GM21381 (cell line): ENCODE measurements at regions not wholly inside any gene's neighbourhood (a gene's known extent, or its start where the extent isn't known, plus 50 kb on each side); places are given as distances from the start of the nearest gene placed in this dataset.

Experiments used
- ATAC-seq: cut with Tn5 transposase; IDR thresholded peaks from one replicate; pipeline ENCODE4 v1.9.1; 2021; ENCODE audit warnings: mild to moderate bottlenecking, moderate library complexity; ENCODE audit not compliant: unreplicated experiment

DNA sequence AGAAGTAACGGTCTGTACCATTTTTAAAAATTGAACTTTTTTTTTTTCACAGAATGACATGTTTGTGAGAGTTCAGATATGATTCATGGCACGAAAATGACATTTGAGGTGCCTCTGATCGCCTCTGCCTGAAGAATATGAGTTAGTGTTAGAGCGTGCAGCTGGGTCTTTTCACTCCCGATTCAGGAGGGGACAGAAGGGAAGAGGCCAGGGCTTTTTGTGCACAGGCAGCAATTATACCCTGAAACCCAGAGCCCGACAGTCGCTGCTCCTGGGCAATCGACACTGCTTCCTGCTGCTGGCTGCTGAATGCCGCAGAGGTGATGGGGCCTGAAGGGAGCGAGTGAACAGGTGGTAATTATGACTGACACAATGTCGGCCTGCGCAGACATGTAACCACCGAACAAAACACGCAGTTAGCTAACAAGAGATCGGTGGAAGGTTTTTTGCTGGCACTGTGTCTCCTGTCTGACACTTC, 652.0 kb upstream of the NOX3 start:
- ATAC-seq, result no peak

- no peak for ATAC-seq
Measured at GRCh38 chr6:156102129-156102528, 646.5 kb upstream of the NOX3 start.

- no peak for ATAC-seq
Measured at GRCh38 chr6:156098839-156099238, 643.2 kb upstream of the NOX3 start.

DNA sequence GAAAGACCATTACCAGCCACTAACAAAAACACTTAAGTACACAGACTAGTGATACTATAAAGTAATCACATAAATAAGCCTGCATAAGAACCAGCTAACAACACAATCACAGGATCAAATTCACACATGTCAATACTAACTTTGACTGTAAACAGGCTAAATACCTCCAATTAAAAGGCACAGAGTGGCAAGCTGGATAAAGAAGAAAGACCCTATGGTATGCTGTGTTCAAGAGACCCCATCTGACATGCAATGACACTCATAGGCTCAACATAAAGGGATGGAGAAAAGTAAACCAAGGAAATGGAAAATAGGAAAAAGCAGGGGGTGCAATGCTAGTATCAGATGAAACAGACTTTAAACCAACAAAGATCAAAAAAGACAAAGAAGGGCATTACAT, 631.8 kb upstream of the NOX3 start:
- ATAC-seq, result no peak

DNA sequence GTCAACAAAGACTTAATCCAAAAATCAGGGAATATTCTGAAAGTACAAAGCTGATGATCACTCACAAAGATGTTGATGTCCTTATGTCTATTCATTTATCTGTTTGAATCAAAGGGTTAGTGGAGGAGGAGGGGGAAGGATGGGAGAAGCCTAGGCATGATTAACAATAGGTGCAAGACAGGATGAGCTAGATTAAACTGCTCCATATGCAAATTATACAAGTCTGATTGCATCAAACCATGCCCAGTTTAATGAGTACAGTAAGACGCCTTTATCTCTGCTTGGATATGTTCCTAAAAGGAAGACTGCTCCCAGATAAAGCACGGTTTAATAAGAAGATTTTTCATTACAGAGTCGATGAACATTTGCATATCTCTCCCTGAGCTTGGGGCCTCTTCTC, 626.4 kb upstream of the NOX3 start:
- no peak for ATAC-seq

GRCh38 chr6:156080371-156080770, 624.7 kb upstream of the NOX3 start:
- ATAC-seq, result no peak

DNA sequence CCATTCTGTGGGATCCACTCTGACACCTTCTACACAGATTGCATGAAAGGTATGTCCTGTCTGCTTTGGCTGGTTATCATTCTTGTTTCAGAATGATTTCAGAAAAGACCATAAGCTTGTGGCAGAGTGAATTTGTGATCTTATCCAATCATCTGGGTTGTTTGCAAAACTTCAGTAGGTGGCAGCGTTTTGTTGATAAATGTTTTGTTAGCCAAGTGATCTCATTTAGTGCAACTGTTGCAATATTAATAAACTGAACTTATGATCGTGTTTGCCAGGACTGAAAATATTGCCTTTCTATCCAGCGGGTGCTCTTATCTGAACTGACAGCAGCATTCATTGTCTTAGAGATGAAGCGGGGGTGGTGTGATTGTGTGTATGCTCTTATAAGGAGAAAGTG, 613.2 kb upstream of the NOX3 start:
- ATAC-seq, result no peak

- no peak for ATAC-seq
Measured at GRCh38 chr6:156065849-156066248, 610.2 kb upstream of the NOX3 start.

- ATAC-seq, result no peak
Measured at GRCh38 chr6:156062091-156062563, 606.5 kb upstream of the NOX3 start.

DNA sequence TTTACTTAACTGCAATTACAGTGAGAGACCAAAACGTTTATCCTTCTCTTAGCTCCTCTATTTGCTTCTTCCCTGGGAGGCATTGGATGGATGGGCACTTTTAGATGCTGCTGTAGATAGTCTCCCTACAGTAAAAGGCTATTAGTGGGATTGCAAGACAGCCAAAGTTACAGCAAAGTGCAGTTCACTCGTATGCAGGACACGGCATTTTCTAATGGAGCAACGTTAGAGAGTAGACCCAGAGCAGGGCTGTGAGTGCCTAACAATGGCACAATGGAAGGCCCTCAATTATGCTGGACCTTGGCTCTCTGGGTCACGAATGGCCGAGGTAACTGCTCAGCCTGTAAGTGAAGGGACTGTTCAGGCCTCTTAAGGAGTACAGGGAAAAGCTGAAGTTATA, 605.8 kb upstream of the NOX3 start:
- no peak for ATAC-seq

DNA sequence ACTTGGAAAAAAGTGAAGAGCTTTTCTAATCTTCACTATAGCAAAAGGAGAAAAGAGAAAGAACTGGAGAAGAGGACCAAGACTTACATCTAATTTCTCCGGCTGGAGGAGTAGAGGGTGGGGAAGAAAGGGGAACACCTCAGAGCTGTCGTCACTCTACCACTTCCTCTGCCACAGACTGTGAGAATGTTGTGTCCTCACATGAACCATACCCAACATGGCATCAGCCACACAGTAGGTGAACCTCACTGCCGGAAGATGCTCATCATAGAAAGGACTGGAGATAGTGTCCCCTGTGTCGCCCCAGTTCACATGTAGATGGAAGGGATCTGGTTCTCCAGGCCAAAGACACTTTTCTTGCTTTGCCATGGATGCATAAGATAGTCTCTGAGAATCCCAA, 604.4 kb upstream of the NOX3 start:
- ATAC-seq, result no peak

- ATAC-seq, result no peak
Measured at GRCh38 chr6:156058356-156058755, 602.7 kb upstream of the NOX3 start.

- ATAC-seq, result no peak
Measured at GRCh38 chr6:156057869-156058268, 602.2 kb upstream of the NOX3 start.

GRCh38 chr6:156056085-156056484, 600.4 kb upstream of the NOX3 start:
- ATAC-seq, result no peak

DNA sequence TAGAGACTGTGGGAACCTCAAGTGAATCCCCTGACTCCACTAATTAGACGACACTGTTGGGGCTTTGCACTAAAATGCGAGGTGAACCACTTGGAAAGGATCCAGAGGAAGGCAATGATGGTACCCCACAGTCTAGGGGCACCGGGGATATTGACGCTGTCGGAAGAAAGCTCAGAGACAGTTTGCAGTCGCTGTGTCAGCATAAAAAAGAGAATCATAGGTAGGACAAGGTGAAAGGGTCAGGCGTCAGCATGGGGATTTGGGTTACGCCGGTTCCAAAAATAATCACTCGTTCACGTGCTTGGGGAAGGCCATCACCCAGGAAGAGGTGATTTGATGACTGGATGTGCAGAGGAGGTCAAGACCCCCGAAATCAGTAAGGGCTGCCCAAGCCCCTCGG, 598.0 kb upstream of the NOX3 start:
- ATAC-seq, result no peak

- ATAC-seq, result no peak
Measured at GRCh38 chr6:156046841-156047449, 591.3 kb upstream of the NOX3 start.

DNA sequence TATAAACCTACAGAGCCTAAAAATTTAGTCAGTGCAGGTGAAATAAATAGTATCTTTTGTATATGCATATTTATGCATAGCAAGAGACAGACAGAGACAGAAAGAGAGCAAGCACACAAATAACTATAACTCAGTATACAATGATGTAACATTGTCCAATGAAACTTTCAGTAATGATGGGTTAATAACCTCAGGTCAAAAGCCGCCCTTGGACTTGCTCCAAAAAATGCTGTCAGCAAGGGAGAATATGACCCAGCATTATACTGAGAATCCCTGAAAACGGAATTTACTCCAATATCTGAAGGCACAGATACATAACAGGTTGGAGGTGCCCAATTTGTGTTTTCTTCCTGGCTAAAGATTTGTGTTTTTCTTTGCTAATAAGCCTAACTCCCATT, 590.6 kb upstream of the NOX3 start:
- ATAC-seq, result no peak

- ATAC-seq, result no peak
Measured at GRCh38 chr6:156045401-156046267, 590.0 kb upstream of the NOX3 start.

DNA sequence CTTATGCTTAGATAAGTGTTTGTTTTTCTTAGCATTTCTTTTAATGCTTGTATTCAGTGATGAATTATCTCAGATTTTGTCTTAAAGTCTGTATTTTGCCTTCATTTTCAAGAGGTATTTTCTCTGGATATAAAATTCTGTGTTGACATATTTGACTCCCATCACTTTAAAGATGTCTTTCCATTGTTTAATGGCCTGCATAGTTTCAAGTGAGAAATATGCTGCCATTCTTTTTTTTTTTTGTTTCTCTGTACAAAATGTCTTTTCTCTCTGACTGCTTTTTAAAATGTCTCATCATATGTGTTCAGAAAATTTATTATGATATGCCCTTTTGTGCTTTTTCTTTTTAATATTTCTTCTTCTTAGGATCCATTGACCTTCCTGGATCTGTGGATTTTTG, 578.0 kb upstream of the NOX3 start:
- ATAC-seq, result no peak

- ATAC-seq, result no peak
Measured at GRCh38 chr6:156031516-156031915, 575.9 kb upstream of the NOX3 start.

- ATAC-seq, result no peak
Measured at GRCh38 chr6:156030053-156030452, 574.4 kb upstream of the NOX3 start.

DNA sequence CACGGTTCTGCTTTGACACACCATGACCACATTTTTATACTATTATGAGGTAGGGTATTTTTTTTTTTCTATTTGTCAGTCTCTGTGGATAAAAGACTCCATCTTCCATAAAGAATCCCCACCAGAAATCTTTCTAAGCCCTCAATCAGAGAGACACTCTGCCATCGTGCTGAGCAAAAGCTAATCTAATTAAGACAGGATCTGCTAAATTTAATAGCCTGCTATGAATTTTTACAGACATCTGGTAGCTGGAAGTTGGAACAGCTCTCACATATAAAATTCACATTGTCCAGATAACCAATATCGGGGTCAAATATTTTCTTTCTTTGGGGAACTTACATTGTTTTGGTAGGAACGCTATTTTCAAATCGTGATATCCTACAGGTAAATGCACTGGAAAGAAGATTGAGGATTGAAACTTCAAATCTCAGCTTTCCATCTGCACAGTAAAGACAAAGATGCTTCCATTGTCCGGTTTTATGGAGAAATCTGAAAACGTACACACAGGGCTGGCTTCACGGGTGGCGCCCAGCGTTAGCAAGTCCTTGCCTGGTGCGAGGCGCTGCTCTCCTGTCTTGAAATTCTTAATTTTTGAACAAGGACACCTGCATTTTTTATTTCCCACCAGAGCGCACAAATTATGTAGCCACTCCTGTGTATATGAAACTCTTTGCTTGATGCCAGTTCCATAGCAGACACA, 573.8 kb upstream of the NOX3 start:
- ATAC-seq, result no peak
